Astrocyte of the cerebellum (primary cell): ENCODE measurements at regions not wholly inside any gene's neighbourhood (a gene's known extent, or its start where the extent isn't known, plus 50 kb on each side); places are given as distances from the start of the nearest gene placed in this dataset.
"Not testable (repeated sequence)": the region's sequence is repeated elsewhere in the genome, so short reads cannot be mapped to it uniquely, and the experiment has no call there.

Source experiments
- DNase-seq: peaks from one replicate; pipeline ENCODE4 v3.0.0-alpha.2; 2011; ENCODE audit warnings: low read depth
- H3K4me3 ChIP-seq: 2 replicates; pipeline ENCODE4 v1.5.1; 2011; ENCODE audit warnings: mild to moderate bottlenecking, low read depth, low read length, moderate library complexity
- CTCF ChIP-seq: IDR thresholded peaks from 2 replicates; pipeline ENCODE4 v1.5.1; 2012; ENCODE audit warnings: low read length, low read depth, moderate library complexity, mild to moderate bottlenecking; ENCODE audit errors: missing control alignments
- in situ Hi-C: cut with HindIII; loops from 2 replicates; pipeline ENCODE4 v1.10.0; 2017; ENCODE audit warnings: low sequenced_read_pairs

- DNase-seq = no peak
- in situ Hi-C loops = no loop called here
- TF ChIP-seq CTCF = no peak
- H3K4me3 ChIP-seq = no peak overlapping the region
Measured at GRCh38 chr2:3899536-3900155, 196.3 kb downstream of the DCDC2C start.

DNA sequence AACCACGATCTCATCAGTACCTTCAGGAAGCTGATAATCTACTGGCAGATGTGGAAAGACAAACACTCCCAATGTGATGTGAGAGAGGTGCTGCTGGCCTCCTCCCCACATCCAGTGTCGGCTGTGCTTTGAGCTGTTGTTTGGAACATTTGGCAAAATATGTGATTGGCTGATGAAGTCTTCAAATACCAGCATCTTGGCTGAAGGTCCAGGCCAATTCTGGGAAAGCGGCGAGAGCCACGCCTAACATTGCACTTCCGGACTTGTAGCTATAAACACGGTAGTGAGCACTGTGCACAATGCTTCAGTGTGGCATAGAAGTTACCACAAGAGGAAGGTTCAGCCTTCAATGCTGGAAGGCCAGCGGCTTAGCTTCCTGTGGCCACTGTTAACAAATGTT is 198.8 kb downstream of the DCDC2C start:
- no peak for TF ChIP-seq CTCF
- no peak for DNase-seq
- no peak overlapping the region for H3K4me3 ChIP-seq
- in situ Hi-C loops = no loop called here

DNA sequence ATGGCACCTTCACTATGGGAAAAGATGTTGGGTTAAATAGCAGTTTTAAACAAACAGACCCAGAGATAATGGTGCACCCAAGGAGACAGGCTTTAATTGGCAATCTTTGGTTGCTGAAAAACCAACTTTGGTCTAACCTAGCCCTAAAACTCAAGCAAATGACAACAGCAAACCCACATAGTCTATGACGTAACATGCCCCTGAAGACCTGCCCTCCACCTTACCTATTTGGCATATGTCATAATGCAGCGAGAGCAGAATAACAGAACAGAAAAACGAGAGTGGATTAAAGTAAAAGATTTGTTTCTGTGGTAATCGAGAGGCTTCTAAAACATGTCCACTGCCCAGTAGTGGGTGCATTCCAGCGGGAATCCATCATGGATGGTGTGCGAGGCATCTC is 200.7 kb downstream of the DCDC2C start:
- in situ Hi-C loops = no loop called here
- no peak for TF ChIP-seq CTCF
- H3K4me3 ChIP-seq = no peak overlapping the region
- no peak for DNase-seq

DNA sequence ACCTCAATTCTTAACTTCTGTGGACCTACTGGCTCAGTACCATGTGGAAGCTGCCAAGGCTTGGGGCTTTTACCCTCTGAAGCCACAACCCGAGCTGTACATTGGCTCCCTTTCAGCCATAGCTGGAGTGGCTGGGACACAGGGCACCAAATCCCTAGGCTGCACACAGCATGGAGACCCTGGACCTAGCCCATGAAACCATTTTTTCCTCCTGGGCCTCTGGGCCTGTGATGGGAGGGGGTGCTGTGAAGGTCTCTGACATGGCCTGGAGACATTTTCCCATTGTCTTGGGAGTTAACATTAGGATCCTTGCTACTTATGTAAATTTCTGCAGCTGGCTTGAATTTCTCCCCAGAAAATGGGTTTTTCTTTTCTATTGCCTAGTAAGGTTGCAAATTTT is 205.1 kb downstream of the DCDC2C start:
- H3K4me3 ChIP-seq, DNase-seq, in situ Hi-C loops: not testable (repeated sequence)

- in situ Hi-C loops = no loop called here
- no peak for DNase-seq
- no peak for TF ChIP-seq CTCF
- H3K4me3 ChIP-seq = no peak overlapping the region
Measured at GRCh38 chr2:3911882-3912455, 208.6 kb downstream of the DCDC2C start.

GRCh38 chr2:3913166-3913565 is 209.8 kb downstream of the DCDC2C start:
- in situ Hi-C loops = no loop called here
- no peak for TF ChIP-seq CTCF
- DNase-seq = no peak
- no peak overlapping the region for H3K4me3 ChIP-seq

- in situ Hi-C loops = no loop called here
- TF ChIP-seq CTCF = no peak
- H3K4me3 ChIP-seq = no peak overlapping the region
- no peak for DNase-seq
Measured at GRCh38 chr2:3914241-3914640, 210.9 kb downstream of the DCDC2C start.
